ENCODE measurements at regions not wholly inside any gene's neighbourhood (a gene's known extent, or its start where the extent isn't known, plus 50 kb on each side); places are given as distances from the start of the nearest gene placed in this dataset.
A peak's percentile ranks its signal among the peaks of the same experiment; 100 is the strongest.

DNA sequence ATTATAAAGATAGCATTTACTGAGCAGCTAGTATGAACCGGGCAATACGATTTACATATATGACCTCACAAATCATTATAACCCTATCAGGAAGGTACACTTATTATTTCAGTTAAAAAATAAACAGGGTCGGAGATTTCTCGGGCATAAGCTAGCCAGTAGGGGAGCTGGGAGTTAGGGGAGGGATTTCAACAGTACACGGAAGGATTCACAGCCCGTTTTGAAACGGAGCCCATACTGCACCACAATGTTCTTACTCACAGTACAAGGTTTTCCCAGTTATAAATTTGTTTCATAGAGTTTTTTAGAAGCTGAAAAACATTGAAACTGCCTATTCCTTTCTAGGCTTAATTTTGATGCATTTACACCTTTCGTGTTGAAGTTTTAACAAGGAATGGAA lies 607.1 kb downstream of the HDGFL1 start:
- Mint-ChIP-seq H3K36me3 (ENCODE audit: low read depth) (no peaks in the 10 kb centered on the region), H3K27ac (ENCODE audit: unreplicated experiment) (no peak overlapping the region), H3K27me3 (ENCODE audit: low read depth) (peaks cover 14% of the 10 kb centered on the region), H3K4me1 (peaks cover 61% of the 10 kb centered on the region), H3K4me3 (no peak overlapping the region), H3K9me3 (peaks cover 8% of the 10 kb centered on the region)
- TF ChIP-seq, protein P1, sequence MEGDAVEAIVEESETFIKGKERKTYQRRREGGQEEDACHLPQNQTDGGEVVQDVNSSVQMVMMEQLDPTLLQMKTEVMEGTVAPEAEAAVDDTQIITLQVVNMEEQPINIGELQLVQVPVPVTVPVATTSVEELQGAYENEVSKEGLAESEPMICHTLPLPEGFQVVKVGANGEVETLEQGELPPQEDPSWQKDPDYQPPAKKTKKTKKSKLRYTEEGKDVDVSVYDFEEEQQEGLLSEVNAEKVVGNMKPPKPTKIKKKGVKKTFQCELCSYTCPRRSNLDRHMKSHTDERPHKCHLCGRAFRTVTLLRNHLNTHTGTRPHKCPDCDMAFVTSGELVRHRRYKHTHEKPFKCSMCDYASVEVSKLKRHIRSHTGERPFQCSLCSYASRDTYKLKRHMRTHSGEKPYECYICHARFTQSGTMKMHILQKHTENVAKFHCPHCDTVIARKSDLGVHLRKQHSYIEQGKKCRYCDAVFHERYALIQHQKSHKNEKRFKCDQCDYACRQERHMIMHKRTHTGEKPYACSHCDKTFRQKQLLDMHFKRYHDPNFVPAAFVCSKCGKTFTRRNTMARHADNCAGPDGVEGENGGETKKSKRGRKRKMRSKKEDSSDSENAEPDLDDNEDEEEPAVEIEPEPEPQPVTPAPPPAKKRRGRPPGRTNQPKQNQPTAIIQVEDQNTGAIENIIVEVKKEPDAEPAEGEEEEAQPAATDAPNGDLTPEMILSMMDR (conservative IDR thresholded peaks at IDR 0.05), result no peak
- no peak for DNase-seq (ENCODE audit: low read depth, low spot score)

DNA sequence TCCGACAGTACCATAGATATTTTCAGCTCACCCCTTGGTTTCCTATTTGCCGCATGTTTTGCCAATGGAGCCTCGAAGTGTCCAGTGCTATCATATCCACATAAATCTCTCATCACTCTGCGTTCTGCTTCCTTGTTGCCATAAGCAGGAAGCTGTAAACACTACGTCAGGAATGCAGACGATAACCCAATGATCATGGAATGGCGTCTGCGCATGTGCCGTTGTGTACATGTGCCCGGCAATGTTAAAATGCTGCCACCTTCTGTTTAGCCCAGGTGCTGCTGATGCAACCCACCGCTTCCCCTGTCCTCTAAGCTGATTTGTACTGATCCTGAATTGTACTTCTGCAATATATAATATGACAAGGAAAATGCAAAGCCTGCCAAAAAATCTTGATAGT lies 607.5 kb downstream of the HDGFL1 start:
- TF ChIP-seq, protein P1 (conservative IDR thresholded peaks at IDR 0.05), result no peak
- DNase-seq (ENCODE audit: low read depth, low spot score), result no peak
- no peak overlapping the region for H3K4me3 Mint-ChIP-seq
- H3K27ac Mint-ChIP-seq (ENCODE audit: unreplicated experiment), result no peak overlapping the region
- H3K36me3 Mint-ChIP-seq (ENCODE audit: low read depth), result no peaks in the 10 kb centered on the region
- peaks cover 64% of the 10 kb centered on the region for H3K4me1 Mint-ChIP-seq
- peaks cover 7% of the 10 kb centered on the region for H3K9me3 Mint-ChIP-seq
- peaks cover 14% of the 10 kb centered on the region for H3K27me3 Mint-ChIP-seq (ENCODE audit: low read depth)

DNA sequence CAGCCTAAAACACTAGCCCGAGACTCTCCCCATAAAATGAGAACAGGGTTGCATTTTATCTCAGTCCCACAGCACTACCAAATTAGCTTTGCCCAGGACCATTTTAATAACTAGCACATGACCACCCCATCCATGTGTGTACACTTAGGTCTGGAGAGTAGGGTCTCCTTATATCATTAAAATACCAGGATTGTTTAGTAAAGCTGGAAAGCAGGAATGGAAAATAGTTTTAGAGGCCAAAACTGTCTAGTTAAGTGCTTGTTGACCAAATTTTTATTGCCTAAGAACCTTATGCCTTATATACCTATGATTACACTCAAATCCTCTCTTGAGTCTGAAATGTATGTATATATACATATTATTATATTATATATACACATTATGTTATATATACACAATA lies 608.4 kb downstream of the HDGFL1 start:
- Mint-ChIP-seq H3K9me3 (peaks cover 2% of the 10 kb centered on the region), H3K4me3 (peak overlapping the region; percentile 25), H3K27me3 (ENCODE audit: low read depth) (peaks cover 15% of the 10 kb centered on the region), H3K4me1 (peaks cover 64% of the 10 kb centered on the region), H3K27ac (ENCODE audit: unreplicated experiment) (peak overlapping the region; percentile 52), H3K36me3 (ENCODE audit: low read depth) (no peaks in the 10 kb centered on the region)
- DNase-seq (ENCODE audit: low read depth, low spot score), result no peak
- TF ChIP-seq, protein P1 (conservative IDR thresholded peaks at IDR 0.05), result no peak

- Mint-ChIP-seq H3K27me3 (ENCODE audit: low read depth) (peaks cover 35% of the 10 kb centered on the region), H3K4me1 (peaks cover 48% of the 10 kb centered on the region), H3K27ac (ENCODE audit: unreplicated experiment) (peak overlapping the region; percentile 30), H3K4me3 (no peak overlapping the region), H3K36me3 (ENCODE audit: low read depth) (no peaks in the 10 kb centered on the region), H3K9me3 (no peaks in the 10 kb centered on the region)
- TF ChIP-seq, protein P1 (conservative IDR thresholded peaks at IDR 0.05), result no peak
- no peak for DNase-seq (ENCODE audit: low read depth, low spot score)
Observed at GRCh38 chr6:23179994-23180393, 610.6 kb downstream of the HDGFL1 start.

DNA sequence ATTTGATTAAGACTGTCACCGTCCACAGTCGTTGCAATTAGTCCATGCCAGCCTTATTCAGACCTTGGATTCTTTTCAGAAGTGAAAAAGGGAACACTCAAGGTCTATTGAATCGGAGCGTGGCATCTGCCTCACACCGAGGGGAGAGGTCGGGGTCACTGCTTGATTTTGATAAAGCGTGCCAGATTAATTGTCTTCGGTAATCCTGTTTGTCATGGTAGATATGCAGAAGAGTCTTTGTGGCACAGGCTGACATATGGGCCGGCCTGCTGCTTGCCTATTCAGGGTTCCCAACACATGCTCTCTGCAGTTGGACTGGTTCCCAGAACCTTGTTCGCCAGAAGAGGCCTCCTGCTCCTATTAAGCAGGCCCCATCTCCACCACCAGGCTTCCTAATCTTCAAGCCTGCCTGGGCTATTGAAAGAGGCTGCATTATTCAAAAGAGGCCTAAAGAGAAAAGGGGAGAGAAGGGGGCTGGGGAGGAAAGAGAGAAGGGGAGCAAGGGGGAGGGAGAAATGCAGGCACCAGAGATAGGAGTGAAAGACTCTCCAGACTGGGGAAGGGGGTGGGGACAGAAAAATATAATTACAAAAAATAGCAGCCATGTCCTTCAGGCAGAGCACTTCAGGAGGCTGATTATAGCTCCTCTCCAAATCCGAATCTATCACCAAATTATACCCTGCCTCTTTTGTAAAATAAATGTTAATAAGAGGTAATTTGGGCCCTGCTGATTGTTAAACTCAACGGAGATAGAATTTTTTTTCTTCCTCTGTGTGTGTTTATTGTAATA lies 611.3 kb downstream of the HDGFL1 start:
- H3K9me3 Mint-ChIP-seq, result no peaks in the 10 kb centered on the region
- DNase-seq (ENCODE audit: low read depth, low spot score), result peak; percentile 5
- peak overlapping the region; percentile 10 for H3K4me3 Mint-ChIP-seq
- TF ChIP-seq, protein P1 (conservative IDR thresholded peaks at IDR 0.05), result no peak
- no peaks in the 10 kb centered on the region for H3K36me3 Mint-ChIP-seq (ENCODE audit: low read depth)
- H3K4me1 Mint-ChIP-seq, result peaks cover 41% of the 10 kb centered on the region
- peak overlapping the region; percentile 46 for H3K27ac Mint-ChIP-seq (ENCODE audit: unreplicated experiment)
- H3K27me3 Mint-ChIP-seq (ENCODE audit: low read depth), result peaks cover 39% of the 10 kb centered on the region
